Left ventricle myocardium inferior (tissue), 1 donor: ENCODE measurements at regions not wholly inside any gene's neighbourhood (a gene's known extent, or its start where the extent isn't known, plus 50 kb on each side); places are given as distances from the start of the nearest gene placed in this dataset.

ENCODE experiments used
- DNase-seq: peaks from one replicate; pipeline ENCODE4 v3.0.0-alpha.2; 2020
- H3K27ac ChIP-seq: fragments of 200-600 bp; replicated peaks from 2 replicates; pipeline ENCODE4 v1.8.0; 2021
- H3K27me3 ChIP-seq: fragments of 200-600 bp; 2 replicates; pipeline ENCODE4 v1.8.0; 2021; ENCODE audit warnings: low read depth
- H3K36me3 ChIP-seq: fragments of 200-600 bp; 2 replicates; pipeline ENCODE4 v1.8.0; 2021
- H3K4me1 ChIP-seq: fragments of 200-600 bp; 2 replicates; pipeline ENCODE4 v1.8.0; 2021
- H3K4me3 ChIP-seq: fragments of 200-600 bp; 2 replicates; pipeline ENCODE4 v1.8.0; 2021; ENCODE audit warnings: mild to moderate bottlenecking, moderate library complexity
- H3K9me3 ChIP-seq: fragments of 200-600 bp; replicated peaks from 2 replicates; pipeline ENCODE4 v1.8.0; 2021
- intact Hi-C: fragments of 100-400 bp; cut with micrococcal nuclease; formaldehyde crosslinking; loops from one replicate; pipeline ENCODE4 v1.11.0; 2022
- TF ChIP-seq, protein P1 (sequence below): fragments of 200-600 bp; IDR thresholded peaks from 2 replicates; pipeline ENCODE4 v1.8.0; 2021; ENCODE audit warnings: antibody characterized with exemption, mild to moderate bottlenecking, borderline replicate concordance
- donor health status: DM: no; HTN: yes; CAD: no; lungs with severe emphysema.

DNA sequence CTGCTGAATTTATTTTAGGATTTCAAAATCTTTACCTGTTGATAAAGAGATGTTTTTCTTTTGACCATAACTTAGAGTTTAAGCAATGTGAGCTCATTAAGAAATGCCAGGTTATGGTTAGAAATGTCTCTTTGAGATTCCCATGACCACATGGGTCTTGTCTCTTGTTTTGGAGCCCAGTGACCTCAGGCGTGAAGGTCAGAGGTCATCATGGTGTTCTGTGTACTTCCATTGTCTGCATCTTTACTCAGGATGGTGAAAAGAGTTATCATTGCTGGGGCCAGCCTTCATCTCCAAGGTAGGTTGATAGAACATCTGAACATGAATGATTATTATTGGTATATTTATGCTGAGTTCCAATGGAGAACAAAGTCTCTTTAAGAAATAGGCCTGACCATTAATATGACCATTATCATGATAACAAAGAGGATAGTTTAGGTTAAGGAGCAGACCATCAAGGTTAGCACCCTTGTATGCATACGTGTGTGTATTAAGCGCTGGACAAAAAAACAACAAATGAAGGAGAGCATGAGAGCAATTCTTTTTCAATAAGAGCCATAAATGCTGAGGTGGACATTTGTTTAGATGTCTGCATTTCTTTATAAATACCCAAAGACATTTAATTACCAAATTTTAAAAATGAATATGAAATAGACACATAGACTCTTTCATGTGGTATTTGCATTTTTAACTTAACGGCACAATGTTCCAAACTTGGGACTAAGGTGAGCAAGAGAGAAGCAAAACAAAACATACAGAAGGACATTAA lies 120.6 kb upstream of the PAQR3 start:
- TF ChIP-seq, protein P1, sequence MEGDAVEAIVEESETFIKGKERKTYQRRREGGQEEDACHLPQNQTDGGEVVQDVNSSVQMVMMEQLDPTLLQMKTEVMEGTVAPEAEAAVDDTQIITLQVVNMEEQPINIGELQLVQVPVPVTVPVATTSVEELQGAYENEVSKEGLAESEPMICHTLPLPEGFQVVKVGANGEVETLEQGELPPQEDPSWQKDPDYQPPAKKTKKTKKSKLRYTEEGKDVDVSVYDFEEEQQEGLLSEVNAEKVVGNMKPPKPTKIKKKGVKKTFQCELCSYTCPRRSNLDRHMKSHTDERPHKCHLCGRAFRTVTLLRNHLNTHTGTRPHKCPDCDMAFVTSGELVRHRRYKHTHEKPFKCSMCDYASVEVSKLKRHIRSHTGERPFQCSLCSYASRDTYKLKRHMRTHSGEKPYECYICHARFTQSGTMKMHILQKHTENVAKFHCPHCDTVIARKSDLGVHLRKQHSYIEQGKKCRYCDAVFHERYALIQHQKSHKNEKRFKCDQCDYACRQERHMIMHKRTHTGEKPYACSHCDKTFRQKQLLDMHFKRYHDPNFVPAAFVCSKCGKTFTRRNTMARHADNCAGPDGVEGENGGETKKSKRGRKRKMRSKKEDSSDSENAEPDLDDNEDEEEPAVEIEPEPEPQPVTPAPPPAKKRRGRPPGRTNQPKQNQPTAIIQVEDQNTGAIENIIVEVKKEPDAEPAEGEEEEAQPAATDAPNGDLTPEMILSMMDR: no peak
- no peak overlapping the region for H3K27ac ChIP-seq
- no peaks in the 10 kb centered on the region for H3K4me1 ChIP-seq
- H3K27me3 ChIP-seq: no peaks in the 10 kb centered on the region
- no peaks in the 10 kb centered on the region for H3K36me3 ChIP-seq
- H3K9me3 ChIP-seq: no peaks in the 10 kb centered on the region
- no peak overlapping the region for H3K4me3 ChIP-seq
- intact Hi-C loops: no loop called here
- DNase-seq: no peak

DNA sequence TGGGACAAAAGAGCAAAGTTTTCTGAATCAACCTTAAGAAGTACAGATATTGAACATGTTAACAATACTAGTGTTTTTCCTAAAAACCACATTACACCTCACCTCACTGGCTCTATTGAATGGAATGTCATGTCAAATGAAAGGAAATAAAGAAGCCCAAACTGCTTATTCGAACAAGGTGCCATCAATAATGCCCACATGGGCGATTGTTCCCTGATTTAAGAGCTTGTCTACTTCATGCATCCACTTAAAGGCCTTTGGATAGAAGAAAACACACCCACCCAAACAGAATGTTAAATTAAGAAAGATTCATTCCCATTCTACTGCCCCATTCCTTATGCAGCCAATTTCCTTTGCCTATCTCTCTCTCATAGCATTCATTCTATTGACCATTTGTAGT lies 118.5 kb upstream of the PAQR3 start:
- peaks cover 5% of the 10 kb centered on the region for H3K4me1 ChIP-seq
- H3K27ac ChIP-seq: no peak overlapping the region
- no peak overlapping the region for H3K4me3 ChIP-seq
- intact Hi-C loops: no loop called here
- no peaks in the 10 kb centered on the region for H3K9me3 ChIP-seq
- H3K36me3 ChIP-seq: no peaks in the 10 kb centered on the region
- TF ChIP-seq, protein P1: no peak
- DNase-seq: no peak
- H3K27me3 ChIP-seq: no peaks in the 10 kb centered on the region

DNA sequence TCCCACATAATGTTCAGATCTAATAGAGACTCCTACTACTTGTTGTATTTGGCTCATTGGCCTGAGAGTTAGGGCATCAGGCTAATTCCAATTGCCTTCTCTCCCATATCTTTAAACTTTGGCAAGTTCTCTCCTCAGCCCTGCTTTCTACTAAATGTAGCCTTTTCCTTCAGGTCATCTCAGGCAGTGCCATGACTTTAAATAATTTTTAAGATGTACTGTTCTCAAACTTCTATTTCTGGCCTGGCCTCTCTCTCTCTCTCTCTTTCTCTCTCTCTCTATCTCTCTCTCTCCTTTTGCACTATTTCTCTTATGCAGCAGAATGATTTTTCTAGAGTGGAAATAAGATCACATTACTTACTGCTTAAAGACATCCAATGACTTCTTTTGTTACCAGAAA lies 114.5 kb upstream of the PAQR3 start:
- intact Hi-C loops: no loop called here
- no peak overlapping the region for H3K27ac ChIP-seq
- no peaks in the 10 kb centered on the region for H3K9me3 ChIP-seq
- TF ChIP-seq, protein P1: no peak
- H3K36me3 ChIP-seq: no peaks in the 10 kb centered on the region
- no peaks in the 10 kb centered on the region for H3K27me3 ChIP-seq
- H3K4me1 ChIP-seq: peaks cover 5% of the 10 kb centered on the region
- H3K4me3 ChIP-seq: no peak overlapping the region
- no peak for DNase-seq

DNA sequence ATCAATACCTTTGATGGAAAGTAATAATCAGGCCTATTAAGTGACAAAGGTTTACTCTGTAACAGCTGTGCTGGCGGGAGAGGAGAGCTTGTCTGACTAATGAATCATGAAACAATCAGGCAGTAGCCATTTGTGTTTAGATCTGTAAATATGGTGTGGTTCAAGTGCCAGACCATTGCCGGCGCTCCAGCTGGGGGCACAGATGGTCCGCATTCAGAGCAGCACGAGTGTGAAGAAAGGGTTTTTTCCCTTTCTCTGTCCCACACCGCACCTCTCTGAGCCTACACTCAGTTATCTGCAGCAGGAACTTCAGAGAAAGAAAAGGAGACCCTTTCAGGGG lies 111.3 kb upstream of the PAQR3 start:
- Histone ChIP-seq H3K4me3 (no peak overlapping the region), H3K4me1 (peaks cover 18% of the 10 kb centered on the region), H3K9me3 (no peaks in the 10 kb centered on the region), H3K27me3 (no peaks in the 10 kb centered on the region), H3K36me3 (no peaks in the 10 kb centered on the region), H3K27ac (no peak overlapping the region)
- intact Hi-C loops: no loop called here
- DNase-seq: no peak
- TF ChIP-seq, protein P1: no peak

DNA sequence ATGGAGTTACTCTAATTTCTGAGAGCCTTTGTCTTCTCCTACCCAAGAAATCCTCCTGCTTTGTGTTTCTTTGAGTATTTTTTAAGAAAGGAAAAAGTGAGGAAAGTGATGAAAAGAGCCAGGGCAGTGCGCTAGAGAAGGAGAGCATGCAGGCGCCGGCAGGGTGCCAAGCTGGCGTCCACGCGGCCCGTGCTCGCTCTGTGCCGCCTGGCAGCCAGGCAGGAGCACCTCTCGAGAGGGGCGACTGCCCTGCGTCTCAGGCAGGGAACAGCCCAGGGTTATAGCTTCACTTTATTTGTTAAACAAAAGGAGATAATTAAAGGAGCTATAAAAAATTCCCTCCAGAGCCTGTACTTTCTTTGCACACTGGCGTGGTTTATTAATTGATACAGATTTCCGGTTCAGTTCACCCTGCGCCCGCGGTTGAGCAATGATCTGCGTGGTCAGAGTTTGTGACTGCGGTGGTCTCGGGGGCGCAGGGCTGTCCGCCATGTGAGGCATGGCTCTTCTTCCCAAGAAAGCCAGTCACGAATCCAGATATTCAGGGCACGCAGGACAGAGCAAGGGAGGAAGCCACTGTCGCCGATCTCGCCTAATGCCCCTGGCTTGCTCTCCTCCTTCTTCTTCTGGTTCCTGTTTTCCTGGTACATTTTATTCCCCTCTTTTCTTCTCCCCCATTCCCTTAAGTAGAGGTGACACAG lies 110.8 kb upstream of the PAQR3 start:
- DNase-seq: no peak
- no peak overlapping the region for H3K4me3 ChIP-seq
- intact Hi-C loops: no loop called here
- H3K27ac ChIP-seq: no peak overlapping the region
- H3K36me3 ChIP-seq: no peaks in the 10 kb centered on the region
- peaks cover 18% of the 10 kb centered on the region for H3K4me1 ChIP-seq
- no peaks in the 10 kb centered on the region for H3K27me3 ChIP-seq
- TF ChIP-seq, protein P1: no peak
- H3K9me3 ChIP-seq: no peaks in the 10 kb centered on the region
